ENCODE measurements at regions not wholly inside any gene's neighbourhood (a gene's known extent, or its start where the extent isn't known, plus 50 kb on each side); places are given as distances from the start of the nearest gene placed in this dataset.

- TF ChIP-seq CTCF (IDR thresholded peaks at IDR 0.05) (no peak), POLR2A (IDR thresholded peaks at IDR 0.05) (no peak), POLR2AphosphoS5 (IDR thresholded peaks at IDR 0.05) (no peak), EP300 (IDR thresholded peaks at IDR 0.05) (no peak)
These were observed 96.6 kb downstream of the PXDC1 start for GRCh38 chr6:3654898-3655297.

Data from gastroesophageal sphincter (tissue), 3 donors.